DOHH2 (cell line): ENCODE measurements at regions not wholly inside any gene's neighbourhood (a gene's known extent, or its start where the extent isn't known, plus 50 kb on each side); places are given as distances from the start of the nearest gene placed in this dataset.
"Not testable (repeated sequence)": the region's sequence is repeated elsewhere in the genome, so short reads cannot be mapped to it uniquely, and the experiment has no call there.

ENCODE experiments used
- H3F3A ChIP-seq: fragments of 200-600 bp; sonication (generic), shearing (Covaris generic); 2 replicates; pipeline ENCODE4 v1.6.0; 2016; ENCODE audit warnings: antibody characterized with exemption, mild to moderate bottlenecking; ENCODE audit not compliant: control insufficient read depth, insufficient read depth
- H3K27ac ChIP-seq: fragments of 200-600 bp; sonication (generic); 2 replicates; pipeline ENCODE4 v1.5.1; 2014; ENCODE audit warnings: low read depth, mild to moderate bottlenecking, low read length, moderate library complexity
- H3K27me3 ChIP-seq: fragments of 200-600 bp; sonication (generic); 2 replicates; pipeline ENCODE4 v1.6.1; 2014; ENCODE audit warnings: mild to moderate bottlenecking, low read length, mixed read lengths; ENCODE audit not compliant: control insufficient read depth
- H3K36me3 ChIP-seq: fragments of 200-600 bp; sonication (generic); 2 replicates; pipeline ENCODE4 v1.6.1; 2014; ENCODE audit warnings: mild to moderate bottlenecking, low read length, moderate library complexity, mixed read lengths; ENCODE audit not compliant: control insufficient read depth
- H3K4me1 ChIP-seq: fragments of 200-600 bp; sonication (generic); 2 replicates; pipeline ENCODE4 v1.6.1; 2014; ENCODE audit warnings: mild to moderate bottlenecking, low read length, mixed read lengths; ENCODE audit not compliant: control insufficient read depth
- H3K4me2 ChIP-seq: fragments of 200-600 bp; sonication (generic); 2 replicates; pipeline ENCODE4 v1.6.0; 2014; ENCODE audit warnings: mild to moderate bottlenecking, low read length, moderate library complexity
- H3K4me3 ChIP-seq: fragments of 200-600 bp; sonication (generic); 2 replicates; pipeline ENCODE4 v1.5.1; 2014; ENCODE audit warnings: mild to moderate bottlenecking, low read length, mixed read lengths
- H3K79me2 ChIP-seq: fragments of 200-600 bp; sonication (generic); 2 replicates; pipeline ENCODE4 v1.6.1; 2014; ENCODE audit warnings: mild to moderate bottlenecking, low read length, mixed read lengths; ENCODE audit not compliant: control insufficient read depth
- H3K9me2 ChIP-seq: fragments of 200-600 bp; sonication (generic); replicated peaks from 2 replicates; pipeline ENCODE4 v1.6.1; 2014; ENCODE audit warnings: mild to moderate bottlenecking, low read length, mixed read lengths; ENCODE audit not compliant: control insufficient read depth
- H3K9me3 ChIP-seq: fragments of 200-600 bp; sonication (generic); 2 replicates; pipeline ENCODE4 v1.6.1; 2014; ENCODE audit warnings: antibody characterized with exemption, low read length, mixed read lengths; ENCODE audit not compliant: control insufficient read depth, insufficient read depth
- H4K20me1 ChIP-seq: fragments of 200-600 bp; sonication (generic); 2 replicates; pipeline ENCODE4 v1.6.0; 2014; ENCODE audit warnings: low read depth, mild to moderate bottlenecking, antibody characterized with exemption, low read length, moderate library complexity; ENCODE audit not compliant: control insufficient read depth, insufficient read depth
- CTCF ChIP-seq: fragments of 200-600 bp; sonication (generic); IDR thresholded peaks from one replicate; pipeline ENCODE4 v1.5.1; 2014; ENCODE audit warnings: antibody characterized with exemption, mild to moderate bottlenecking, low read depth, low read length; ENCODE audit not compliant: poor library complexity, severe bottlenecking
- EZH2phosphoT487 ChIP-seq: fragments of 200-600 bp; sonication (generic); IDR thresholded peaks from 2 replicates; pipeline ENCODE4 v1.6.1; 2017; ENCODE audit warnings: borderline replicate concordance, mild to moderate bottlenecking, antibody characterized with exemption, low read length, moderate library complexity, mixed read lengths

- H3K4me2 ChIP-seq, result no peak overlapping the region
- peaks cover 4% of the 10 kb centered on the region; the same call in 1 of the 2 replicates for H3K27me3 ChIP-seq
- TF ChIP-seq EZH2phosphoT487, result no peak
- TF ChIP-seq CTCF, result no peak
- H3K4me3 ChIP-seq, result no peak overlapping the region
- no peaks in the 10 kb centered on the region for H3K9me3 ChIP-seq
- no peaks in the 10 kb centered on the region for H4K20me1 ChIP-seq
- H3K79me2 ChIP-seq, result no peaks in the 10 kb centered on the region
- no peaks in the 10 kb centered on the region for H3F3A ChIP-seq
- H3K9me2 ChIP-seq, result no peaks in the 10 kb centered on the region
- H3K27ac ChIP-seq, result no peak overlapping the region
- H3K4me1 ChIP-seq, result no peaks in the 10 kb centered on the region
- H3K36me3 ChIP-seq, result no peaks in the 10 kb centered on the region
These were observed 157.7 kb upstream of the NAMPT start for GRCh38 chr7:106442476-106442875.

GRCh38 chr7:106441343-106441742 lies 156.6 kb upstream of the NAMPT start:
- not testable (repeated sequence) for H3K4me2 ChIP-seq

GRCh38 chr7:106436933-106437332 lies 152.2 kb upstream of the NAMPT start:
- not testable (repeated sequence) for H3F3A ChIP-seq, H3K36me3 ChIP-seq, H3K9me3 ChIP-seq, H3K4me1 ChIP-seq, H3K27me3 ChIP-seq, H3K79me2 ChIP-seq, H3K27ac ChIP-seq, H3K4me3 ChIP-seq, H4K20me1 ChIP-seq, H3K4me2 ChIP-seq, H3K9me2 ChIP-seq

More at GRCh38 chr7:106441343-106441742, 156.6 kb upstream of the NAMPT start:
- not testable (repeated sequence) for H3K4me3 ChIP-seq, H3K27ac ChIP-seq, H3K9me2 ChIP-seq, H4K20me1 ChIP-seq, H3F3A ChIP-seq, H3K9me3 ChIP-seq, H3K4me1 ChIP-seq, H3K79me2 ChIP-seq, H3K27me3 ChIP-seq, H3K36me3 ChIP-seq

GRCh38 chr7:106433377-106433776 lies 148.6 kb upstream of the NAMPT start:
- Histone ChIP-seq H3K27me3 (peaks cover 4% of the 10 kb centered on the region; the same call in 1 of the 2 replicates), H3K4me2 (no peak overlapping the region), H3K27ac (no peak overlapping the region), H3K9me2 (no peaks in the 10 kb centered on the region), H3F3A (no peaks in the 10 kb centered on the region), H3K36me3 (no peaks in the 10 kb centered on the region), H4K20me1 (no peaks in the 10 kb centered on the region), H3K4me1 (no peaks in the 10 kb centered on the region), H3K9me3 (no peaks in the 10 kb centered on the region), H3K4me3 (no peak overlapping the region), H3K79me2 (no peaks in the 10 kb centered on the region)
- TF ChIP-seq CTCF, result no peak
- TF ChIP-seq EZH2phosphoT487, result no peak
